GM18505 (cell line): ENCODE measurements at regions not wholly inside any gene's neighbourhood (a gene's known extent, or its start where the extent isn't known, plus 50 kb on each side); places are given as distances from the start of the nearest gene placed in this dataset.

Experiments used
- ATAC-seq: cut with Tn5 transposase; IDR thresholded peaks from one replicate; pipeline ENCODE4 v1.9.1; 2021; ENCODE audit not compliant: unreplicated experiment
- POLR2A ChIP-seq: IDR thresholded peaks from 4 replicates; pipeline ENCODE4 v1.6.1; 2011; ENCODE audit warnings: borderline replicate concordance; ENCODE audit not compliant: insufficient read depth, insufficient read length; ENCODE audit errors: extremely low read depth

DNA sequence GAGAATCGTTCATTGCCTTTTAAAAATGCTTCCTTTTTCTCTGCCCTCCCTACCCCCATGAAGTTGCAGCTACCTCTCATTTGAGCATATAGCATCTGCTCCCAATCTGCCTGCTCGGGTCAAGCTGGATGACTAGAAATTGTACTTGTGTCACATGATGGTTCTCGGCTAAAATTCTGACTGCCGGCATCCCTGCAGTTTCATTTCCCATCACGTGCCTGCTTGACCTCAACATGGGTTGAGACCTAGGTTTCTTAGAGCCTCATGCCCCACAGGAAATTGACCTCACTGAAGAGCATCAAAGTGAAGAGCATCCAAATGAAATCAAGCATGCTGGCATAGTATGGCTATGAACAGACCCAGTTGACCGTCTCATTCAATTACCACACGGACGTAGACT lies 581.6 kb upstream of the PSMD7 start:
- no peak for ATAC-seq
- no peak for TF ChIP-seq POLR2A

DNA sequence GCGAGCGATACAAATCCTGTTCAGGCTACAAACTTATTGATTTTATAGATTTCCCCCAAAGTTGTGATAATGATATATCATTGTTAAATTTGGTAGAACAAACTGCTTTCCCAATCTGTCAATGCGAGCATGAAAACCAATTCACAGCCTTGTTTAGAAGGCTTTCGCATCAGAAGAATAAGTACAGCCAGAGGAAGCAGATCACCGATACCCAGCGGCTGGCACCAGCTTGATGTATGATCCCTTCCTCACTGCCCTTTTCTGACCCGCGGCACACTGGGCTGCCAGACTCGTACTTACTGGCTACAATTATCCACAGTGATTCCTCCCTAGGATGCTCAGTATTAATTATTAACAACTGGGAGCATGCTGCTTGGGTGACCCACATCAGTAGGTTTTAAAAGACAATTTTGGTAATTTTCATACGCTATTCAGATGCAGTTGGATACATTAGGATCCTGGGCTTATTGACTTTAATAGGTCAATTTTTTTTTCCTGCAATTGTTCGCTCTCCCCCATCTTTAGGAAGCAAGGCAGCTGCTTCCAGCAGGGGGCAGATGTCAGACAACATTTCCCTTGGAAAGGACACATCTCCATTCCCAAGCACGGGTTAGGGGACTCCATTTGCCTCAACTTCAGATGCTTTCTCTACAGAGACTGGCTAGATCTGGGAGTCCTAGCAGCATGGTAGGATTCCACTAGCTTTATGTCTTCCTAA lies 582.7 kb upstream of the PSMD7 start:
- TF ChIP-seq POLR2A, result no peak
- ATAC-seq, result no peak

DNA sequence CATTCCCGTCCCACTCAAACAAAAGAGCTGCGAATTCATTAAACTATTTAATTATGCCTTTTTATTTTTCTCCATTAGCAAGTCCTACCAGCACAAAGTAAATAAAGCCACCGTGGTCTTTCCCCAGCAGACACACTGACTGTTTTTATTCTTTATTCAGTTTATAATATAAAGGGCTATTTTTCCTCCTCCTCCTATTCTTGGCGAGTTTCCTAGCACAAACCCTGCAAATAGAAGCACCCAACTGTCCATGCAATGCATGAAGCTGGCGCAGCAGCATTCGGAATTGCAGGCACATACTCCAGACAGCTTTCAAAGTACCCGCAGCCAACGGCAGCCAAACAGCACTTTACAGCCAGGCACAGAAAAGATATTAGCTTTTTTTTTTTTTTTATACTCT lies 583.4 kb upstream of the PSMD7 start:
- ATAC-seq, result no peak
- TF ChIP-seq POLR2A, result no peak

DNA sequence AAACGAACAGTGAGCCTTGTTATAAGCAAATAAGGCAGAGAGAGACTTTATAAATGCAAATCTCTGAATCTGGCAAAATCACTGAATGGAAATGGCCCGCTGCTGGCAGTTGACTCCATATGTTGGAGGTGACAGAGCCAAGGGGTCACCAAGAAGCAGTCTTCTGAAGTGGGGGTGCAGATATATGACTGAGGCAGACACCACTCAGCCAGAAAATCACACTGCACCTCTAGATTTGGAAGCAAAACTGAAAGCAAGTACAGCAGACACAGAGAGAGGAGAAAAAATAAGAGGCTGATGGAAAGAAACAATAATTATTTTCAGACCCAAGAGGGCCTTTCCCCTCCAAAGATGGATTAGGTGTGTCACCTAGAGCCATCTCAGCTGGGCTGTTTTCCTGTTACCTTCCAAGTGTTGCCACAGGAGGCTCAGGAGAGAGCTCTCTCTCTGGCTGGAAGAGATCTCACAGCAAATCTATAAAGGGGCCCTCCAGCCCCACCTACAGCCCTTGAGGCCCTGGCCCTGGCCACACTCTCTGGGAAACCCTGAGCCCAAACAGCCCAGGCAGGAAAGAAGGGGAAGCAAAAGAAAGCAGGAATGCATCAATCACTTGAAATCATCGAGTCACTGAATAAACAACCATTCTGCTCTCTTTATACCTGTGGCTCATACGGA lies 585.1 kb upstream of the PSMD7 start:
- TF ChIP-seq POLR2A, result no peak
- ATAC-seq, result no peak

DNA sequence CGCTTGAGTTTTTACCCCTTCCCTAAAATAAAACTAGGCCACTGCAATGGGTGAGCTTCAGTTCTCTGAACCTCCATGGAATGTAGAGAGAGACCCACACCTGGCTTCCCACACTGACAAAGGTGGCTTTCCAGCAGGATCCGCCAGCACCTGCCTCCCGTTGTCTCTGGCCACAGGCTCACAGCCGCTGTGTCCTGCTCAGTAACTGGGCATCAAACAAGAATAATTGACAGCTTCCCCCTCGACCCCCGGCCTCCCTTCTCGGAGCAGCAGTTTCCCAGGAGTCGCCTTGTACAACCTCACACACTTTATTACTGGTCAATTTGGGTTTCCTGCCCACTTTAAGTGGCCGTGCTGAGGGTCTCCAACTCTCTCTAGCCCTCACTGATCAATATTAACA lies 586.1 kb upstream of the PSMD7 start:
- TF ChIP-seq POLR2A, result no peak
- ATAC-seq, result no peak

DNA sequence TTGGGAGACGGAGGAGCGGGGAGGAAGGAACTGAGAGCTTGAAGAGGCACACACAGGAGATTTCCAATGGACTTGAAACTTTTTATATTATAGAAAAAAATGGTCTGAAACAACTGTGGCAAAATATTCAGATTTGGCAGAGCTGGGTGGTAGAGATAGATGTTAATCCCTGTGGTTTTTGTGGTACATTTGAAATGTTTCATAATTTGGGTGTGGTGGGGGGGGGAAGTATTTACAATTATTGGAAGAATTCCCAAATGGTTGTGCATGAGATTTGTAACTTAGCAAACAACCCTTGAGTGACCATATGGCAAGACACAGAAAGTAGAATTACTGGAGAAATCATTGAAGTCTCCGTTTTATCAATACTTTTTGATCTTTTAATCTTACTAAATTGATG lies 588.8 kb upstream of the PSMD7 start:
- no peak for ATAC-seq
- no peak for TF ChIP-seq POLR2A

DNA sequence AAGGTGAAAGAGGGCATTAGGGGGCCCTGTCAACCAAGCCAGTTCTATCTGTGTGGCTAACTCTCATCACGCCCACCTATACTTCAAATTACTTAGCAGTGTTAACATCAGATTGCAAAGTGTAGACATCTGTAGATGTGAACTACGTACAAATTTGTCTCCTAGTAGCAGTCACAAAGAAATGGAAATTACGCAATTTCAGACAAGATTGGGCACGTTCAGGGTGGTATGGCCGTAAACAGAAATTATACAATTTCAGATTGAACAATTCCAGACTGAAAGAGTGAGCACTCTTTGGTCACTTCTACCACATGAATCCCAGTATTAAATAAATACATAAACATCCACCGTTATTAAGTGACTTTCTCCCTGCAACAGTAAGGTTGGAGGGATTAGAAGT lies 592.7 kb upstream of the PSMD7 start:
- no peak for TF ChIP-seq POLR2A

DNA sequence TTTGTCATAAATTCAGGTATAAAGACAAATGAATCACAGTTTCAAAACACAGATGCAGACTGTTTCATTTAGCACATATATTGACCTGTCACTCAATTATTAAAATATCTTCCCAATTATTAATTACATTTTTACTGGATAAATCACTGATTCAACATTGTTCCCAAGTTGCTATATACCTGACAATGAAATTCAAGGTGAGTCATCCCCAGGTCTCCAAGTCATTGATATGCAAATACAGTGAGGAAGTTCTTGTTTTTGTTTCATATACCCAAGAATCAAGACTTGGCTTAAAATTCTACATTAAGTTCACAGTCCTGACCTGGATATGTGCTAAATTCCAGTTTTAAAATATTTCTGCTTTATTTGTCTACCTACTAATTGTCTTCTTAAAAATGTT lies 599.3 kb upstream of the PSMD7 start:
- ATAC-seq, result no peak

More for the DNA sequence above, 592.7 kb upstream of the PSMD7 start:
- ATAC-seq, result no peak

DNA sequence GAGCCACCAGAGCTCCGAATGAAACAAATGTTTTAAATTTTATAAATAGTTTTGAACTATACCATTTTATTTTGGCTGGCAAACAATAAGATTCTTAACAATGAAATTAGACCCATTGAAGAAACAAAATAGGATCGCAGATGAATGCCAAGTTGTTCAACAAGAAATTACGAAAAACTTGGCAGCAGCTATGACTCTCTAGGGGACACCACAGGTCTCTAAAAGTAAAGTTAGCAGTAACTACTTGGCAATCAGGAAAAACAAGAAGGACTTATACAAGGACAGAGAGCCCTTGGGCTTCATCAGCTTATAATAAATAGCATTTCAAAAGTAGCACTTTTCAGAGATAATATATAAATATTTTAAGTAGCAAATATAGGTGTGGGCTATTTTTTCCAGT lies 603.8 kb upstream of the PSMD7 start:
- no peak for ATAC-seq
- no peak for TF ChIP-seq POLR2A

More for the DNA sequence above, 599.3 kb upstream of the PSMD7 start:
- no peak for TF ChIP-seq POLR2A

DNA sequence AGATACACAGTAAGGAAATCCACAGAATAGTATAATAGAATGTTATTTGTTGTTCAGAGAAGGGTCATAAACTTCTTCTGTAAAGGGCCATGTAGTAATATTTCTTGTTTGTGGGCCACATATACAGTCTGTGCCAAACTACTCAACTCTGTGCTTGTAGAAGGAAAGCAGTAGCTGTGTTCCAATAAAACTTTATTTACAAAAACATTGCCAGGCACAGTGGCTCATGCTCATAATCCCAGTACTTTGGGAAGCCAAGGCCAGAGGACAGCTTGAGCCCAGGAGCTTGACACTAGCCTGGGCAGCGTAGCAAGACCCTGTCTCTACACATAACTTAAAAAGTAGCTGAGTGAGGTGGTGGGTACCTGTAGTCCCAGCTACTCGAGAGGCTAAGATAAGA lies 612.8 kb upstream of the PSMD7 start:
- no peak for TF ChIP-seq POLR2A
- no peak for ATAC-seq

DNA sequence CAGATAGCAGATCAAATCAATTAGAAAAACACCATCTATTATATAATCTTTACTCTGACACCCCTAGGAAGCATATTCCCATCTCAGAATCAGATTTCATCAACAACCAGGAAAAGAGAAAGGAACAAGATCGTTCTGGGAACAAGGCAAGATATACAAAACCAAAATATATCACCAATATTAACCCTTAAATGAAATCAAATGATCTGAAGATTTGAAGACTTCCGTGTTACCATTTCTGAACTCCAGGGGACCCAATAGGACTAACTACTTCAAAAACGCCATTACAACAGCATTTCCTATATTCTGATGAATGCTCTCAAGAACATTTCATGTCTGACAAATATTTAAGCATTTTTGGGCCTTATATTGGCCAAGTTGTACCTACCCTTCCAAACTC lies 624.2 kb upstream of the ZFHX3 start:
- no peak for TF ChIP-seq POLR2A
- ATAC-seq, result no peak

DNA sequence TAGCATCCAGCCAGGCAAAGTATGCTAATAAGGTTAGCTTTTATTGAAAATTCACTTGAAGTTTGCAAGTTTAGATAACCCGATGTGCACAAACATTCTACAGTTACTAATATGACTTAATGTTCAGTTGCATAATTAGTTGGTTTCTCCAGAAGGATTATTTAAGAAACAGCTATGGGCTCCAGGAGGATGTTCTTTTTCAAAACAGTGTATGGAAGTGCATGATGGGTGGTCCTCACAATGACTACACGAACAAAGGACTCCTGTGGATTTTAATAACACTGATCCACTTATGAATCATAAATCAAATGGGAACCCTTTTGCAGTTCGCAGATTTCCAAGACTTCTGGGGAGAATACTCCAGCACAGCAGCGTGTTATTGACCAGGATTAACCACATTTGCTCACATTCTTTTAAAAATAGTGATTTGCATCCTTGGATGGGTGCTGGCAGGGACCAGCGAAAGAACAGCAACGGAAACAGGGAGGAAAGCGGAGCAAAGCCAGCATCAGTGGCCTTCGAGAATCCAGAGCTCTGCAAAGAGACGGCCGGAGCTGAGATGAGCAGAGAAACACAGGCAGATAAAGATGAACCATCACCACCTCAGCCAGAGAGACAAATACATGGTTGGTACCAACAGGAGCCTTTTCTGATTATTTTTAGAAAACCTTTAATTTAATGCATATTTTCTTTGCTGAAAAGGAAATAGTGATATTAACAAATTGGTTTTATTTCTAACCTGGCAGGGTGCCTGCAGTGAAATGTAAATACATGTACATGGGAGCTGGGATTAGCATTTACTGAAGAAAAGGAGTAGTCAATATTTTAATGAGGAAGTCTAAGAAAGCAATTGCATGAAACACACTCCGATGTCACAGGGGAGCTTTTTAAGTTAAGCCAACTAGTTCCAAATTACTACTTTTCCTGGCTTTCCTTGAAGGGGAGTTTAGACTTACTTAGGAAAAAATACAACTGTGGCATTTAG lies 623.2 kb upstream of the ZFHX3 start:
- ATAC-seq, result no peak
- no peak for TF ChIP-seq POLR2A

DNA sequence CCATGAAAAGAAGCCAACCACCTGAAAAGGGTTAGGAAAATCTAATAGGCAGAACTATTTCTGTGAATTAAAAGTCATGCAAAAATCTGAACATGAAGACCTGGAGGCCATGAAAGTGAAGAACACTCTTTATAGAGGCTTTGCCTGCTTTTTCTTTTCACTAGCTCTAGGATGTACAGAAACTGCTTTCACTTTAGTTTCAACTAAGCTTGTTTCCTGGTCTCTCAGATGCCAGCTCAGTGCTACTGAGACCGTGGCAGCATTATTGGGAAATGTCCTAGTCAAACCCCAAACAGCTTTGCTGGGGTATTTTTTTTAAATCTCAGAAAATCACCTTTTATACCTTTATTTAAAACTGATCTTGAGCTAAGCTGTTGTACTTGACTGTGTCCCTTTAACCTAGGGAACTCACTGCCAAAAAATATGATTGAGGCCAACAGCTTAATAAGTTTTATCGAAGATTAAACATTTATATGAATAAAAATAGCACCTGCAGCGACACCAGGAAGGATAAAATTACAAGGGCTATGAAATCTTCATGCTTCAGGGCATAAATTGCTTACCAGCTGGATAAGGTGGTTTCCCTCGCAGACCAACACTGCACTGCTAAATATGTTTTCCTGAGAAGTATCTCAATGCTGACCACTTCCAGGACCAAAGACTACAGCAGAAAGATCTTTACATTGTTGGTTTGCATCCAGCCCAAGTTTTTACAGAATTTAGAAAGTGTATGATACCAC lies 621.8 kb upstream of the ZFHX3 start:
- ATAC-seq, result no peak
- TF ChIP-seq POLR2A, result no peak
